Keratinocyte (primary cell): ENCODE measurements at regions not wholly inside any gene's neighbourhood (a gene's known extent, or its start where the extent isn't known, plus 50 kb on each side); places are given as distances from the start of the nearest gene placed in this dataset.

Source experiments
- EZH2 ChIP-seq: IDR thresholded peaks from one replicate; pipeline ENCODE4 v1.6.1; 2012; ENCODE audit warnings: inconsistent platforms, mild to moderate bottlenecking, low read length, moderate library complexity
- TF ChIP-seq, protein P1 (sequence below), 3 experiments: IDR thresholded peaks in 1 of 3; conservative IDR thresholded peaks in 1 of 3; optimal IDR thresholded peaks in 1 of 3; 2 replicates in 2 of 3; 3 replicates in 1 of 3; pipeline versions ENCODE3 to v1.5.1; 2011; ENCODE audit warnings: low read length in 3 of 3, mild to moderate bottlenecking in 3 of 3, moderate library complexity in 2 of 3, control low read depth in 1 of 3, inconsistent platforms in 1 of 3; ENCODE audit not compliant: insufficient read depth in 2 of 3; ENCODE audit errors: extremely low read depth in 1 of 3

DNA sequence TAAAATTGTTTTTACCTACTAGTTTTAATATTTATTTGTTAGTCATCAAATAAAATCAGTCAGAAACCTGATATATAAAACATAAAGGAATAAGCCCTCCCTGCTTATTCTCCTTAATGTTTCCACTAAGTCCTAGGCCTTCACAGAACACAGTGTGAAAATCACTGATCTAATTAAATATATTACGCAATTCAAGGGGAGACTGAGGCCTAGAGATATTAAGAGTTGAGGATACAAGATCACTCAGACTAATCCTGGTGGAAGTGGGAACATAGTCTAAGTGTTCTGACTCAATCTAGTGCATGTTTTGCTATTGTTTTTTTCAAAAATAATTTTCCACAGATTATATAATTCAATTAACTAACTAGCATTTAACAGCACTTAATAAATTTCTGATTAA is 401.1 kb downstream of the SLCO4C1 start:
- TF ChIP-seq, protein P1, sequence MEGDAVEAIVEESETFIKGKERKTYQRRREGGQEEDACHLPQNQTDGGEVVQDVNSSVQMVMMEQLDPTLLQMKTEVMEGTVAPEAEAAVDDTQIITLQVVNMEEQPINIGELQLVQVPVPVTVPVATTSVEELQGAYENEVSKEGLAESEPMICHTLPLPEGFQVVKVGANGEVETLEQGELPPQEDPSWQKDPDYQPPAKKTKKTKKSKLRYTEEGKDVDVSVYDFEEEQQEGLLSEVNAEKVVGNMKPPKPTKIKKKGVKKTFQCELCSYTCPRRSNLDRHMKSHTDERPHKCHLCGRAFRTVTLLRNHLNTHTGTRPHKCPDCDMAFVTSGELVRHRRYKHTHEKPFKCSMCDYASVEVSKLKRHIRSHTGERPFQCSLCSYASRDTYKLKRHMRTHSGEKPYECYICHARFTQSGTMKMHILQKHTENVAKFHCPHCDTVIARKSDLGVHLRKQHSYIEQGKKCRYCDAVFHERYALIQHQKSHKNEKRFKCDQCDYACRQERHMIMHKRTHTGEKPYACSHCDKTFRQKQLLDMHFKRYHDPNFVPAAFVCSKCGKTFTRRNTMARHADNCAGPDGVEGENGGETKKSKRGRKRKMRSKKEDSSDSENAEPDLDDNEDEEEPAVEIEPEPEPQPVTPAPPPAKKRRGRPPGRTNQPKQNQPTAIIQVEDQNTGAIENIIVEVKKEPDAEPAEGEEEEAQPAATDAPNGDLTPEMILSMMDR (optimal IDR thresholded peaks at IDR 0.05 in 1 of 3, IDR thresholded peaks at IDR 0.05 in 1 of 3, conservative IDR thresholded peaks at IDR 0.05 in 1 of 3; ENCODE audit: extremely low read depth in 1 of 3, insufficient read depth in 2 of 3, low read length in 3 of 3): no peak
- no peak for TF ChIP-seq EZH2
